Endothelial cell of umbilical vein (primary cell): ENCODE measurements at regions not wholly inside any gene's neighbourhood (a gene's known extent, or its start where the extent isn't known, plus 50 kb on each side); places are given as distances from the start of the nearest gene placed in this dataset.
"Not testable (repeated sequence)": the region's sequence is repeated elsewhere in the genome, so short reads cannot be mapped to it uniquely, and the experiment has no call there.

Experiments
- BruUV-seq: library from RNA; stranded (reverse); fragments of 400-500 nt; replicated peaks from 2 replicates; lab custom pipeline; 2021; lab: Mats Ljungman, UMichigan
- CTCF ChIA-PET: fragments of 300-600, 350-600 bp; sonication (Branson Sonifier 250); formaldehyde crosslinking; loops from one replicate; lab custom pipeline; 2021; ENCODE audit warnings: antibody characterized with exemption, inconsistent platforms; lab: Charles Lee
- POLR2A ChIA-PET: fragments of 300-600, 350-600 bp; sonication (Branson Sonifier 250); formaldehyde crosslinking; loops from one replicate; lab custom pipeline; 2021; ENCODE audit warnings: antibody characterized with exemption, inconsistent platforms; lab: Charles Lee
- DNase-seq: peaks from one replicate; pipeline ENCODE4 v3.0.0-alpha.2; 2011; ENCODE audit warnings: low read depth, low spot score
- FAIRE-seq: peaks from 2 replicates; lab custom pipeline; 2011; peaks lifted over from hg19 to GRCh38; lab: Jason Lieb, UNC
- H2AFZ ChIP-seq: 2 replicates; pipeline ENCODE4 v1.6.0; 2012; ENCODE audit warnings: low read depth, low read length, control low read depth, inconsistent platforms
- H3K27ac ChIP-seq: 2 replicates; pipeline ENCODE4 v1.5.1; 2011; ENCODE audit warnings: low read depth, mild to moderate bottlenecking, control low read depth, low read length, moderate library complexity; ENCODE audit not compliant: insufficient read depth
- H3K27me3 ChIP-seq, 2 experiments: 2 replicates each; pipeline versions ENCODE4 v1.6.0 to v1.6.1; 2011; ENCODE audit warnings: low read length in 2 of 2, mixed read lengths in 1 of 2; ENCODE audit not compliant: control insufficient read depth in 2 of 2, insufficient read depth in 2 of 2
- H3K36me3 ChIP-seq, 2 experiments: 2 replicates in 1 of 2; 3 replicates in 1 of 2; pipeline ENCODE4 v1.5.1; 2011; ENCODE audit warnings: low read length in 2 of 2, mild to moderate bottlenecking in 1 of 2, moderate library complexity in 1 of 2; ENCODE audit not compliant: control insufficient read depth in 2 of 2, insufficient read depth in 2 of 2; ENCODE audit errors: extremely low read depth in 1 of 2
- H3K4me1 ChIP-seq: 3 replicates; pipeline ENCODE4 v1.5.1; 2011; ENCODE audit warnings: mild to moderate bottlenecking, low read length; ENCODE audit not compliant: control insufficient read depth, insufficient read depth; ENCODE audit errors: extremely low read depth
- H3K4me2 ChIP-seq: 2 replicates; pipeline ENCODE4 v1.6.1; 2011; ENCODE audit warnings: low read length, control low read depth, mixed read lengths; ENCODE audit not compliant: insufficient read depth
- H3K4me3 ChIP-seq, 3 experiments: fragments of 200-600 bp in 1 of 3; sonication (generic), shearing (Covaris generic) in 1 of 3; replicated peaks in 1 of 3; 2 replicates each; pipeline ENCODE4 v1.5.1; 2011 to 2016; ENCODE audit warnings: control low read depth in 3 of 3, low read length in 3 of 3, mild to moderate bottlenecking in 2 of 3, inconsistent platforms in 1 of 3, low read depth in 1 of 3, moderate library complexity in 1 of 3; ENCODE audit not compliant: insufficient read depth in 1 of 3
- H3K79me2 ChIP-seq: 2 replicates; pipeline ENCODE4 v1.6.0; 2012; ENCODE audit warnings: low read length, inconsistent platforms; ENCODE audit not compliant: control insufficient read depth, insufficient read depth
- H3K9ac ChIP-seq: replicated peaks from 2 replicates; pipeline ENCODE3; 2011; ENCODE audit warnings: low read length, control low read depth; ENCODE audit not compliant: insufficient read depth; ENCODE audit errors: extremely low read depth
- H3K9me1 ChIP-seq: replicated peaks from 3 replicates; pipeline ENCODE4 v1.6.0; 2011; ENCODE audit warnings: mild to moderate bottlenecking, low read length; ENCODE audit not compliant: control insufficient read depth, insufficient read depth; ENCODE audit errors: extremely low read depth
- H3K9me3 ChIP-seq: replicated peaks from 2 replicates; pipeline ENCODE4 v1.5.1; 2012; ENCODE audit warnings: low read length, inconsistent platforms; ENCODE audit not compliant: control insufficient read depth, insufficient read depth
- H4K20me1 ChIP-seq: replicated peaks from 2 replicates; pipeline ENCODE3; 2011; ENCODE audit warnings: mild to moderate bottlenecking, low read length; ENCODE audit not compliant: control insufficient read depth, insufficient read depth; ENCODE audit errors: extremely low read depth
- CTCF ChIP-seq, 2 donors: IDR thresholded peaks; 1 replicate in 1 of 2; 2 replicates in 1 of 2; pipeline ENCODE4 v1.5.1; 2011; ENCODE audit warnings: low read length in 2 of 2, mild to moderate bottlenecking in 2 of 2, moderate library complexity in 2 of 2, control low read depth in 1 of 2, inconsistent platforms in 1 of 2, low read depth in 1 of 2; ENCODE audit not compliant: insufficient read depth in 1 of 2; ENCODE audit errors: extremely low read depth in 1 of 2
- EZH2 ChIP-seq: IDR thresholded peaks from 2 replicates; pipeline ENCODE4 v1.6.1; 2012; ENCODE audit warnings: borderline replicate concordance, low read depth, mild to moderate bottlenecking, moderate library complexity, low read length, inconsistent platforms; ENCODE audit not compliant: severe bottlenecking
- FOS ChIP-seq: IDR thresholded peaks from 2 replicates; pipeline ENCODE4 v1.6.1; 2011; ENCODE audit warnings: mild to moderate bottlenecking, low read length, moderate library complexity, borderline replicate concordance; ENCODE audit not compliant: insufficient read depth
- GATA2 ChIP-seq: IDR thresholded peaks from 2 replicates; pipeline ENCODE4 v1.7.0; 2011; ENCODE audit warnings: low read depth, mild to moderate bottlenecking, moderate library complexity, mixed read lengths, low read length; ENCODE audit not compliant: insufficient read length, insufficient read depth
- JUN ChIP-seq: IDR thresholded peaks from 2 replicates; pipeline ENCODE4 v1.6.1; 2011; ENCODE audit warnings: borderline replicate concordance, low read depth; ENCODE audit not compliant: insufficient read length, insufficient read depth
- MYC ChIP-seq: IDR thresholded peaks from one replicate; pipeline ENCODE4 v1.6.1; 2011; ENCODE audit warnings: mild to moderate bottlenecking, low read depth, low read length
- POLR2A ChIP-seq: IDR thresholded peaks from 2 replicates; pipeline ENCODE4 v1.6.1; 2012; ENCODE audit warnings: low read depth, mild to moderate bottlenecking, control low read depth, low read length
- POLR2AphosphoS5 ChIP-seq: IDR thresholded peaks from 2 replicates; pipeline ENCODE4 v1.6.1; 2012; ENCODE audit warnings: low read depth, mild to moderate bottlenecking, control low read depth, low read length, moderate library complexity; ENCODE audit not compliant: insufficient read depth
- dilution Hi-C: fragments of 300-500 bp; cut with MboI; formaldehyde crosslinking; loops from one replicate; pipeline ENCODE4 v1.15.0; 2019; ENCODE audit warnings: low sequenced_read_pairs; ENCODE audit not compliant: extremely low pct_ligation_motif_present
- intact Hi-C: fragments of 100-400 bp; cut with micrococcal nuclease; formaldehyde crosslinking; loops from one replicate; pipeline ENCODE4 v1.10.0; 2022

- H3K9ac ChIP-seq = no peak overlapping the region
- dilution Hi-C loops = no loop called here
- H3K79me2 ChIP-seq = no peaks in the 10 kb centered on the region
- ChIA-PET CTCF (interaction anchor here (0.5 kb wide), 1 partner anchor 147 kb away, joined by 3 read pairs; no protein-coding TSS in a partner anchor), POLR2A (no interaction called here)
- H3K4me1 ChIP-seq = no peaks in the 10 kb centered on the region
- H3K9me1 ChIP-seq = no peaks in the 10 kb centered on the region
- no peak overlapping the region for H2AFZ ChIP-seq
- no peaks in the 10 kb centered on the region for H3K36me3 ChIP-seq
- no TSS peak for BruUV-seq
- H4K20me1 ChIP-seq = no peaks in the 10 kb centered on the region
- no peak overlapping the region for H3K4me3 ChIP-seq
- DNase-seq (peak; percentile 46), FAIRE-seq (no peak)
- H3K4me2 ChIP-seq = no peak overlapping the region
- TF ChIP-seq POLR2A (no peak), FOS (no peak), JUN (peak; percentile 45), EZH2 (no peak), MYC (no peak), GATA2 (no peak)
- peak overlapping the region; percentile 3 for H3K27ac ChIP-seq
- H3K9me3 ChIP-seq = no peaks in the 10 kb centered on the region
- H3K27me3 ChIP-seq = no peaks in the 10 kb centered on the region
- intact Hi-C loops = no loop called here
Measured at GRCh38 chr6:74346936-74347535, 651.0 kb downstream of the CD109 start.

- POLR2A ChIA-PET = no interaction called here
- Histone ChIP-seq H3K79me2 (no peaks in the 10 kb centered on the region), H3K36me3 (no peaks in the 10 kb centered on the region), H2AFZ (no peak overlapping the region), H3K4me3 (no peak overlapping the region), H3K9ac (no peak overlapping the region), H3K27ac (no peak overlapping the region), H3K27me3 (no peaks in the 10 kb centered on the region), H3K9me1 (no peaks in the 10 kb centered on the region), H3K9me3 (no peaks in the 10 kb centered on the region), H3K4me2 (no peak overlapping the region), H3K4me1 (no peaks in the 10 kb centered on the region), H4K20me1 (no peaks in the 10 kb centered on the region)
- FAIRE-seq (no peak), DNase-seq (no peak)
- BruUV-seq = no TSS peak
- TF ChIP-seq POLR2AphosphoS5 (no peak), FOS (no peak), CTCF (IDR thresholded peaks at IDR 0.05; ENCODE audit: extremely low read depth in 1 of 2, insufficient read depth in 1 of 2, low read depth in 1 of 2, low read length in 2 of 2) (peak in 1 of 2 donors; percentile 23)
- dilution Hi-C loops = no loop called here
- intact Hi-C loops = loop anchor here (1.0 kb wide), 1 partner anchor 860 kb away; no protein-coding TSS in a partner anchor
- CTCF ChIA-PET = interaction anchor here (1.0 to 2.5 kb wide), 6 partner anchors 10 to 869 kb away, joined by 3 to 52 read pairs (median 4); partner anchors contain the start of gene COL12A1
Measured at GRCh38 chr6:74343804-74344203, 647.8 kb downstream of the CD109 start.

GRCh38 chr6:74343321-74343720 lies 647.3 kb downstream of the CD109 start:
- H3K79me2 ChIP-seq, dilution Hi-C loops, H3K36me3 ChIP-seq, POLR2A ChIA-PET, H3K27ac ChIP-seq, H3K27me3 ChIP-seq, H3K4me2 ChIP-seq, H3K4me3 ChIP-seq, H3K4me1 ChIP-seq, H3K9me3 ChIP-seq, BruUV-seq, H2AFZ ChIP-seq, DNase-seq, H3K9ac ChIP-seq, intact Hi-C loops, FAIRE-seq, H3K9me1 ChIP-seq, H4K20me1 ChIP-seq: not testable (repeated sequence)
- CTCF ChIA-PET = interaction anchor here (1.2 to 2.5 kb wide), 5 partner anchors 379 to 870 kb away, joined by 3 to 52 read pairs (median 4); partner anchors contain the start of gene COL12A1
